Gastroesophageal sphincter (tissue), 2 donors: ENCODE measurements at regions not wholly inside any gene's neighbourhood (a gene's known extent, or its start where the extent isn't known, plus 50 kb on each side); places are given as distances from the start of the nearest gene placed in this dataset.

Experiments used
- EP300 ChIP-seq: sonication (generic); formaldehyde crosslinking; IDR thresholded peaks from one replicate; pipeline ENCODE4 v1.6.1; 2017; ENCODE audit warnings: antibody characterized with exemption, mild to moderate bottlenecking
- POLR2AphosphoS5 ChIP-seq: sonication (generic); formaldehyde crosslinking; IDR thresholded peaks from one replicate; pipeline ENCODE4 v1.6.1; 2017; ENCODE audit warnings: antibody characterized with exemption

DNA sequence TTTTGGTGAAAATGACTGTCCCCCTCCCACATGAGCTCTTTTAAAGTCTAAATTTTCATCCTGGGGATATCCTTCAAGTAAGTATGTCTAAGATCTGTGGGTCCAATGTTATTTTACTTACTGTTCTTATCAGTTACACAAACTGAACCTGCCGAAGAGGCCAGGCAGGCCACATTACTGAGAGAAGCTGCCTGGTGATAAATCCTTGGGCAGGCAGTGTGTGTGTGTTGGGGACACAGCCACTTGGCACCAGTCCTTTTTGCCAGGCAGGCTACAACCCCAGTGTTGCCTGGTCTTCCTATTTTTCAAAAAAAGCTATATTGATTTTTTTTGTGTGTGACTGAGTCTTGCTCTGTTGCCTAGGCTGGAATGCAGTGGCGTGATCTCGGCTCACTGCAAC, 50.6 kb upstream of the RASA2 start:
- TF ChIP-seq EP300 (no peak), POLR2AphosphoS5 (no peak)
